GM12878 (cell line): ENCODE measurements at regions not wholly inside any gene's neighbourhood (a gene's known extent, or its start where the extent isn't known, plus 50 kb on each side); places are given as distances from the start of the nearest gene placed in this dataset.

Experiments used
- HCFC1 ChIP-seq: fragments of 150-350 bp; IDR thresholded peaks from 2 replicates; pipeline ENCODE4 v1.6.1; 2014; ENCODE audit warnings: low read length
- KAT2A ChIP-seq: conservative IDR thresholded peaks from 2 replicates; pipeline ENCODE4 v1.6.1; 2011; ENCODE audit warnings: low read depth, low read length; ENCODE audit not compliant: control insufficient read depth
- PML ChIP-seq: IDR thresholded peaks from 2 replicates; pipeline ENCODE4 v1.6.1; 2012; ENCODE audit warnings: low read length, inconsistent platforms
- POLR2AphosphoS2 ChIP-seq: IDR thresholded peaks from 2 replicates; pipeline ENCODE4 v1.6.1; 2011; ENCODE audit warnings: low read depth, mild to moderate bottlenecking, low read length, improper control_type of control experiment, moderate library complexity
- POLR2AphosphoS5 ChIP-seq: IDR thresholded peaks from 2 replicates; pipeline ENCODE4 v1.6.1; 2011; ENCODE audit warnings: mild to moderate bottlenecking, low read length, inconsistent platforms
- RAD51 ChIP-seq: fragments of 450-650 bp; IDR thresholded peaks from 2 replicates; pipeline ENCODE4 v1.6.1; 2016; ENCODE audit warnings: moderate library complexity, mild to moderate bottlenecking, inconsistent platforms
- TF ChIP-seq, protein P1 (sequence below): fragments of 450-650 bp; IDR thresholded peaks from 2 replicates; pipeline ENCODE4 v1.6.1; 2018; ENCODE audit warnings: mild to moderate bottlenecking, low read depth, moderate library complexity; ENCODE audit not compliant: partially characterized antibody
- TF ChIP-seq, protein P2 (sequence below): fragments of 450-650 bp; IDR thresholded peaks from 2 replicates; pipeline ENCODE4 v1.6.1; 2017; ENCODE audit warnings: low read depth, mild to moderate bottlenecking, moderate library complexity

DNA sequence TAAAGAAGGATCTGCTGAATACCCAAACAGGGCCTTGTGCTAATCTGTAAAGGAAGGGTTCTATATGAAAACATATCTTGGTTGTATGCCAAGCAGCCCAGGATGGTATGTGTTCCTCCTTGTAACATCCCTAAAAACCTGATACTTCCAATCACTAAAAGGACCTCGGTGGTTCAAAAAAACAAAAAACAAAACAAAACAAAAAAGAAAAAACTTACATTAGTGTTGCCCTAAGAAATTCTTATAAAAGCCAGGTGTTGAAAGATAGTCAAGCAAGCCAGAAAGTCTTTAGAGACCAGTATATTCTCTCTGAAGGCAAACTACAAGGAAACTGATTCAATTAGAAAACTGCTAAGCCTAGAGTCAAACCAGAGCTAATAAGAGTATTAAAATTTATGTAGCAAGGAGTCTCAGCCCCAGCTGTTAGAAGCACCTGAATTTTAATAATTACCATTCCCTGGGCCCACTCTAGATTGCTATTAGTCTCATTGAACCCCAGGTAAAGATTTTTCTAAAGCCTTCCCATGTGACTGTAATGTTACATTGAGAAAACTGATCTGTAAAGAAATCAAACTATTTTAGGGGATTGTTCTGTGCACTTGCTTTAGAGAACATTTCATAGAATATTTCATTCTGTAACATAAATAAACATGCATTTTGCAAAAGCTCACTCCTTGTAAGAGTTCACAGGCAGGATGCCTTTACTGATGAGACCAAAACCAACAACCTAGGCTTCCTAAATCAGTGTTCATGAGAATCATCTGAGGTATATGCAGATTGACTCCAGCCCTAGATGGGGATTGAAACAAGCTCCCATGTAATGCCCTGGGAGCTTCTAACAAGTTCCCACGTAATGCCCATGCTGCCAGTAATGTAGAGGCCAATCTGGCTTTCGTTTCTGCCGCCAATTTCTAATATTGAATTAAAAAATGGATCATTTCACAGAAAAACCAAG, 95.2 kb upstream of the BTN3A2 start (continued):
- TF ChIP-seq RAD51 = no peak
- no peak for TF ChIP-seq PML
- TF ChIP-seq, protein P1, sequence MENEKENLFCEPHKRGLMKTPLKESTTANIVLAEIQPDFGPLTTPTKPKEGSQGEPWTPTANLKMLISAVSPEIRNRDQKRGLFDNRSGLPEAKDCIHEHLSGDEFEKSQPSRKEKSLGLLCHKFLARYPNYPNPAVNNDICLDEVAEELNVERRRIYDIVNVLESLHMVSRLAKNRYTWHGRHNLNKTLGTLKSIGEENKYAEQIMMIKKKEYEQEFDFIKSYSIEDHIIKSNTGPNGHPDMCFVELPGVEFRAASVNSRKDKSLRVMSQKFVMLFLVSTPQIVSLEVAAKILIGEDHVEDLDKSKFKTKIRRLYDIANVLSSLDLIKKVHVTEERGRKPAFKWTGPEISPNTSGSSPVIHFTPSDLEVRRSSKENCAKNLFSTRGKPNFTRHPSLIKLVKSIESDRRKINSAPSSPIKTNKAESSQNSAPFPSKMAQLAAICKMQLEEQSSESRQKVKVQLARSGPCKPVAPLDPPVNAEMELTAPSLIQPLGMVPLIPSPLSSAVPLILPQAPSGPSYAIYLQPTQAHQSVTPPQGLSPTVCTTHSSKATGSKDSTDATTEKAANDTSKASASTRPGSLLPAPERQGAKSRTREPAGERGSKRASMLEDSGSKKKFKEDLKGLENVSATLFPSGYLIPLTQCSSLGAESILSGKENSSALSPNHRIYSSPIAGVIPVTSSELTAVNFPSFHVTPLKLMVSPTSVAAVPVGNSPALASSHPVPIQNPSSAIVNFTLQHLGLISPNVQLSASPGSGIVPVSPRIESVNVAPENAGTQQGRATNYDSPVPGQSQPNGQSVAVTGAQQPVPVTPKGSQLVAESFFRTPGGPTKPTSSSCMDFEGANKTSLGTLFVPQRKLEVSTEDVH = no peak
- TF ChIP-seq POLR2AphosphoS5 = peak; percentile 24
- TF ChIP-seq, protein P2, sequence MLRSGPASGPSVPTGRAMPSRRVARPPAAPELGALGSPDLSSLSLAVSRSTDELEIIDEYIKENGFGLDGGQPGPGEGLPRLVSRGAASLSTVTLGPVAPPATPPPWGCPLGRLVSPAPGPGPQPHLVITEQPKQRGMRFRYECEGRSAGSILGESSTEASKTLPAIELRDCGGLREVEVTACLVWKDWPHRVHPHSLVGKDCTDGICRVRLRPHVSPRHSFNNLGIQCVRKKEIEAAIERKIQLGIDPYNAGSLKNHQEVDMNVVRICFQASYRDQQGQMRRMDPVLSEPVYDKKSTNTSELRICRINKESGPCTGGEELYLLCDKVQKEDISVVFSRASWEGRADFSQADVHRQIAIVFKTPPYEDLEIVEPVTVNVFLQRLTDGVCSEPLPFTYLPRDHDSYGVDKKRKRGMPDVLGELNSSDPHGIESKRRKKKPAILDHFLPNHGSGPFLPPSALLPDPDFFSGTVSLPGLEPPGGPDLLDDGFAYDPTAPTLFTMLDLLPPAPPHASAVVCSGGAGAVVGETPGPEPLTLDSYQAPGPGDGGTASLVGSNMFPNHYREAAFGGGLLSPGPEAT = peak; percentile 14; the same call in 1 of the 2 replicates
- TF ChIP-seq POLR2AphosphoS2 = no peak
- TF ChIP-seq HCFC1 = no peak
- TF ChIP-seq KAT2A = peak; percentile 6; the same call in 1 of the 2 replicates
